Mucosa of descending colon (tissue), 3 donors: ENCODE measurements at regions not wholly inside any gene's neighbourhood (a gene's known extent, or its start where the extent isn't known, plus 50 kb on each side); places are given as distances from the start of the nearest gene placed in this dataset.

Experiments used
- ATAC-seq: fragments of 200-7000 bp; cut with Tn5 transposase; one replicate; pipeline ENCODE4 v1.9.1; 2020; ENCODE audit warnings: mild to moderate bottlenecking, moderate library complexity
- DNase-seq, 3 donors: peaks; one replicate each; pipeline ENCODE4 v3.0.0-alpha.2; 2020
- H3K36me3 ChIP-seq: fragments of 200-600 bp; one replicate; pipeline ENCODE4 v1.8.0; 2021; ENCODE audit warnings: low read depth, mild to moderate bottlenecking
- H3K4me1 ChIP-seq: fragments of 200-600 bp; one replicate; pipeline ENCODE4 v1.8.0; 2021; ENCODE audit warnings: low read depth, mild to moderate bottlenecking
- H3K4me3 ChIP-seq: fragments of 200-600 bp; one replicate; pipeline ENCODE4 v1.8.0; 2021; ENCODE audit warnings: mild to moderate bottlenecking
- H3K9me3 ChIP-seq: fragments of 200-600 bp; one replicate; pipeline ENCODE4 v1.8.0; 2021; ENCODE audit warnings: mild to moderate bottlenecking
- CTCF ChIP-seq: fragments of 200-600 bp; IDR thresholded peaks from one replicate; pipeline ENCODE4 v1.8.0; 2022; ENCODE audit warnings: antibody characterized with exemption, mild to moderate bottlenecking
- intact Hi-C, 2 donors: fragments of 100-400 bp; cut with DNase I in 1 of 2; cut with micrococcal nuclease in 1 of 2; formaldehyde crosslinking; loops; one replicate each; pipeline versions ENCODE4 v1.11.0 to v1.11.1; 2022; cut with DNase I, micrococcal nuclease
- donor health status: DM: no; HTN: no; CAD: no; lungs with moderate emphysema.
- donor health status: DM: no; HTN: no; CAD: no.
- donor health status: DM: no; HTN: yes; CAD: no.

- ATAC-seq = no peak
- intact Hi-C loops = no loop called here
- TF ChIP-seq CTCF = no peak
Observed at GRCh38 chr7:12154119-12154518, 57.0 kb upstream of the TMEM106B start.

DNA sequence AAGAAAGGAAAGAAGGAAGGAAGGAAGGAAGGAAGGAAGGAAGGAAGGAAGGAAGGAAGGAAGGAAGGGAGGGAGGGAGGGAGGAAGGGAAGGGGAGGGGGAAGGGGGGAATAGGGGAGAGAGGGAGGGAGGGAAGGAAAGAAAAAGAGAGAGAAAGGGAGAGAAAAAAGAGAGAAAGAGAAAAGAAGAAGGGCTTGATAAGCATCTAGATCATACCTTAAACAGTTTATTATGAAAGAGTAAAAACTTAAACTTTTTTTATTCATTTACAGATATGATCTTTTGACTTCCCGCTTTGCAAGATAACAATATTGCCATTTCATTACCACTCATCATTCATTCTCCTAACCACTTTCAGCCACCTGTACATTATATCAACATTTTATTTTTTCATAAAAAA lies 53.6 kb upstream of the TMEM106B start:
- ATAC-seq (no peak), DNase-seq (no peak)
- no peak for TF ChIP-seq CTCF
- Histone ChIP-seq H3K9me3 (no peaks in the 10 kb centered on the region), H3K4me3 (no peak overlapping the region), H3K36me3 (no peaks in the 10 kb centered on the region), H3K4me1 (no peaks in the 10 kb centered on the region)
- intact Hi-C loops = no loop called here

More at GRCh38 chr7:12154119-12154518, 57.0 kb upstream of the TMEM106B start:
- H3K36me3 ChIP-seq = no peaks in the 10 kb centered on the region
- H3K9me3 ChIP-seq = no peaks in the 10 kb centered on the region
- DNase-seq = no peak
- H3K4me1 ChIP-seq = no peaks in the 10 kb centered on the region
- H3K4me3 ChIP-seq = no peak overlapping the region

- no peaks in the 10 kb centered on the region for H3K9me3 ChIP-seq
- no peak for DNase-seq
- H3K4me1 ChIP-seq = no peaks in the 10 kb centered on the region
- H3K4me3 ChIP-seq = no peak overlapping the region
- no peak for ATAC-seq
- intact Hi-C loops = no loop called here
- no peaks in the 10 kb centered on the region for H3K36me3 ChIP-seq
- TF ChIP-seq CTCF = no peak
Observed at GRCh38 chr7:12158334-12159060, 52.6 kb upstream of the TMEM106B start.

GRCh38 chr7:12161146-12161545 lies 49.9 kb upstream of the TMEM106B start:
- no peak for TF ChIP-seq CTCF
- Histone ChIP-seq H3K9me3 (no peaks in the 10 kb centered on the region), H3K36me3 (no peaks in the 10 kb centered on the region), H3K4me1 (no peaks in the 10 kb centered on the region), H3K4me3 (no peak overlapping the region)
- ATAC-seq (no peak), DNase-seq (no peak)
- intact Hi-C loops = no loop called here
